ENCODE measurements at regions not wholly inside any gene's neighbourhood (a gene's known extent, or its start where the extent isn't known, plus 50 kb on each side); places are given as distances from the start of the nearest gene placed in this dataset.

- Histone ChIP-seq H3K27me3 (no peaks in the 10 kb centered on the region), H3K9me3 (peaks cover 0 to 16% (median 0%) of the 10 kb centered on the region in 4 donors), H3K4me3 (no peak overlapping the region), H3K4me1 (peaks cover 0 to 9% (median 0%) of the 10 kb centered on the region in 4 donors), H3K36me3 (peaks cover 0 to 8% (median 0%) of the 10 kb centered on the region in 3 donors), H3K27ac (no peak overlapping the region)
- TF ChIP-seq CTCF (IDR thresholded peaks at IDR 0.05) (no peak), POLR2A (IDR thresholded peaks at IDR 0.05) (no peak), EP300 (IDR thresholded peaks at IDR 0.05) (no peak)
- DNase-seq (ENCODE audit: low spot score in 2 of 2): no peak
- WGBS, 2 donors: 93 to 100% methylated on average over 3 of the region's 3 CpGs
Measured at GRCh38 chr10:36066850-36067249, 424.8 kb upstream of the FZD8 start.

GRCh38 chr10:36066102-36066501 lies 424.0 kb upstream of the FZD8 start:
- Histone ChIP-seq H3K27me3 (no peaks in the 10 kb centered on the region), H3K36me3 (peaks cover 0 to 8% (median 0%) of the 10 kb centered on the region in 3 donors), H3K4me3 (no peak overlapping the region), H3K27ac (no peak overlapping the region), H3K4me1 (peaks cover 0 to 9% (median 0%) of the 10 kb centered on the region in 4 donors), H3K9me3 (peaks cover 0 to 16% (median 0%) of the 10 kb centered on the region in 4 donors)
- TF ChIP-seq POLR2A (IDR thresholded peaks at IDR 0.05) (no peak), CTCF (IDR thresholded peaks at IDR 0.05) (no peak), EP300 (IDR thresholded peaks at IDR 0.05) (no peak)
- WGBS, 2 donors: 96 to 100% methylated on average over 2 of the region's 2 CpGs
- no peak for DNase-seq (ENCODE audit: low spot score in 2 of 2)

GRCh38 chr10:36063396-36063795 lies 421.3 kb upstream of the FZD8 start:
- no peak for TF ChIP-seq POLR2A (IDR thresholded peaks at IDR 0.05)
- TF ChIP-seq EP300 (IDR thresholded peaks at IDR 0.05): no peak
- TF ChIP-seq CTCF (IDR thresholded peaks at IDR 0.05): no peak
- no peak for DNase-seq (ENCODE audit: low spot score in 2 of 2)
- peaks cover 0 to 16% (median 0%) of the 10 kb centered on the region in 4 donors for H3K9me3 ChIP-seq
- H3K4me3 ChIP-seq: no peak overlapping the region
- peaks cover 0 to 9% (median 0%) of the 10 kb centered on the region in 4 donors for H3K4me1 ChIP-seq
- 87 to 90% methylated on average over 7 of the region's 7 CpGs for WGBS, 2 donors
- no peak overlapping the region for H3K27ac ChIP-seq
- no peaks in the 10 kb centered on the region for H3K27me3 ChIP-seq
- peaks cover 0 to 8% (median 0%) of the 10 kb centered on the region in 3 donors for H3K36me3 ChIP-seq

- no peaks in the 10 kb centered on the region for H3K36me3 ChIP-seq
- H3K27me3 ChIP-seq: no peaks in the 10 kb centered on the region
- no peak overlapping the region for H3K4me3 ChIP-seq
- no peak overlapping the region for H3K27ac ChIP-seq
- DNase-seq (ENCODE audit: low spot score in 2 of 2): no peak
- WGBS, 2 donors: 81 to 85% methylated on average over 4 of the region's 4 CpGs
- TF ChIP-seq POLR2A (IDR thresholded peaks at IDR 0.05) (no peak), CTCF (IDR thresholded peaks at IDR 0.05) (no peak), EP300 (IDR thresholded peaks at IDR 0.05) (no peak)
- no peaks in the 10 kb centered on the region for H3K4me1 ChIP-seq
- peaks cover 0 to 7% (median 0%) of the 10 kb centered on the region in 4 donors for H3K9me3 ChIP-seq
Measured at GRCh38 chr10:36057731-36058130, 415.6 kb upstream of the FZD8 start.

GRCh38 chr10:36057180-36057579 lies 415.1 kb upstream of the FZD8 start:
- TF ChIP-seq CTCF (IDR thresholded peaks at IDR 0.05) (no peak), EP300 (IDR thresholded peaks at IDR 0.05) (no peak), POLR2A (IDR thresholded peaks at IDR 0.05) (no peak)
- WGBS, 2 donors: 80% methylated on average over 4 of the region's 4 CpGs
- H3K9me3 ChIP-seq: peaks cover 0 to 7% (median 0%) of the 10 kb centered on the region in 4 donors
- H3K27ac ChIP-seq: no peak overlapping the region
- no peak for DNase-seq (ENCODE audit: low spot score in 2 of 2)
- H3K36me3 ChIP-seq: no peaks in the 10 kb centered on the region
- H3K4me1 ChIP-seq: no peaks in the 10 kb centered on the region
- no peak overlapping the region for H3K4me3 ChIP-seq
- no peaks in the 10 kb centered on the region for H3K27me3 ChIP-seq
